Heart right ventricle (tissue), 16 donors: ENCODE measurements at regions not wholly inside any gene's neighbourhood (a gene's known extent, or its start where the extent isn't known, plus 50 kb on each side); places are given as distances from the start of the nearest gene placed in this dataset.
"Not testable (repeated sequence)": the region's sequence is repeated elsewhere in the genome, so short reads cannot be mapped to it uniquely, and the experiment has no call there.

ENCODE experiments used
- ATAC-seq, 8 donors: fragments of 200-7000 bp; cut with Tn5 transposase; one replicate each; pipeline ENCODE4 v1.9.1; 2020; ENCODE audit warnings: mild to moderate bottlenecking in 8 of 8, moderate library complexity in 8 of 8, moderate number of reproducible peaks in 1 of 8
- DNase-seq, 2 donors: peaks; one replicate each; pipeline ENCODE4 v3.0.0-alpha.2; 2020
- H3K27ac ChIP-seq, 10 donors: fragments of 200-600 bp; sonication (generic) in 2 of 10; one replicate each; pipeline versions ENCODE4 v1.5.0 to v1.8.0; 2020 to 2022; ENCODE audit warnings: mild to moderate bottlenecking in 3 of 10
- H3K27me3 ChIP-seq, 7 donors: fragments of 200-600 bp; one replicate each; pipeline ENCODE4 v1.8.0; 2021 to 2022; ENCODE audit warnings: mild to moderate bottlenecking in 2 of 7
- H3K36me3 ChIP-seq, 9 donors: fragments of 200-600 bp; sonication (generic) in 1 of 9; one replicate each; pipeline versions ENCODE4 v1.5.0 to v1.8.0; 2020 to 2022; ENCODE audit warnings: mild to moderate bottlenecking in 2 of 9
- H3K4me1 ChIP-seq, 9 donors: fragments of 200-600 bp; sonication (generic) in 1 of 9; one replicate each; pipeline versions ENCODE4 v1.5.0 to v1.8.0; 2020 to 2022; ENCODE audit warnings: mild to moderate bottlenecking in 4 of 9
- H3K4me3 ChIP-seq, 10 donors: fragments of 200-600 bp; sonication (generic) in 2 of 10; one replicate each; pipeline versions ENCODE4 v1.5.0 to v1.8.0; 2020 to 2022; ENCODE audit warnings: mild to moderate bottlenecking in 7 of 10, moderate library complexity in 2 of 10
- H3K9me3 ChIP-seq, 11 donors: fragments of 200-600 bp in 10 of 11; sonication (generic) in 2 of 11; one replicate each; pipeline versions ENCODE4 v1.5.0 to v1.8.0; 2013 to 2022; ENCODE audit warnings: mild to moderate bottlenecking in 2 of 11, control low read depth in 1 of 11, moderate library complexity in 1 of 11
- WGBS, 2 donors: extraction: QIAGEN DNeasy Blood & Tissue Kit; methylation state at CpG; one replicate each; pipeline ENCODE4 v1.1.7; 2013; ENCODE audit warnings: inconsistent platforms in 1 of 2; 5-methylcytosine and 5-hydroxymethylcytosine counted together
- intact Hi-C, 10 donors: fragments of 100-400 bp; cut with DNase I; formaldehyde crosslinking; loops; one replicate each; pipeline versions ENCODE4 v1.11.1 to v1.14.2; 2022
- TF ChIP-seq, protein P1 (sequence below), 9 donors: fragments of 200-600 bp; sonication (generic) in 2 of 9; IDR thresholded peaks; one replicate each; pipeline versions ENCODE4 v1.5.0 to v1.8.0; 2021 to 2022; ENCODE audit warnings: antibody characterized with exemption in 9 of 9, mild to moderate bottlenecking in 5 of 9, moderate library complexity in 1 of 9
- donor health status: Arrhythmogenic right ventricular cardiomyopathy.
- donor health status: ischemic (EF 13 %, LVEDD 7.1; RV severe dilation, severe dysfunction).
- donor health status: healthy with polysubstance abuse.
- donor health status: DM: no; HTN: yes; CAD: no.
- donor health status: DM: no; HTN: no; CAD: no.
- donor health status: ischemic (EF 25% LVEDD 6.9; RV normal size, moderate dysfunction).
- donor health status: ischemic (EF 25% LVEDD 5.7; RV mildly dilated, moderate dysfunction).
- donor health status: healthy.
- donor health status: DM: yes; HTN: yes; CAD: no.
- donor health status: Ischemic cardiomyopathy.
- donor health status: ischemic (EF 35%, LVEDD 5.7; RV mildly dilated, moderate dysfunction).
- donor health status: nonischemic (EF 11% LVEDD 7.7; RV severe dilation, severe dysfunction).
- donor health status: DM: yes; HTN: yes; CAD: no.
- donor health status: PGD.
- donor health status: ischemic (EF 29% LVEDD 5.4; RV normal size, mild dysfunction).
- donor health status: nonischemic (EF 23%, LVEDD 6.1; RV moderate dilation, normal function).

DNA sequence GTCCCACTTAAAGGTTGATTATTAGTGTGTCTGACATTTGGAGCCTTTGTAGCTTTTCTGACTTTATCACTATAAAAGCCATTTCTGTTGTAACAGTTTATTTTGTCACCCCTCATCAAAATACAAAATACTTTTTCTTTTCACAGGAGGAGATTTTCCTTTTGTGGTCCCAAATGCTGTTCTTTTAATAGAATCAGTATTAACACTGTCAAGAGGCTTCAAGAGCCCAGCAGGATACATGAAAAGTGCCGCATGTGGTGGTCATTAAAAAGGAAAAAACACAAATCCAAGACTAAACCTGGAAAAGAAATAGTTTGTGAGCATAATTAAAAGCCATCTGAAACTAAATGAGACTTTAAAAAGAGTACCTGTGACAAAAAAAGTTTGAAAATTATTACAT lies 515.7 kb downstream of the DCDC2C start:
- H3K27ac ChIP-seq = no peak overlapping the region
- intact Hi-C loops = no loop called here
- TF ChIP-seq, protein P1, sequence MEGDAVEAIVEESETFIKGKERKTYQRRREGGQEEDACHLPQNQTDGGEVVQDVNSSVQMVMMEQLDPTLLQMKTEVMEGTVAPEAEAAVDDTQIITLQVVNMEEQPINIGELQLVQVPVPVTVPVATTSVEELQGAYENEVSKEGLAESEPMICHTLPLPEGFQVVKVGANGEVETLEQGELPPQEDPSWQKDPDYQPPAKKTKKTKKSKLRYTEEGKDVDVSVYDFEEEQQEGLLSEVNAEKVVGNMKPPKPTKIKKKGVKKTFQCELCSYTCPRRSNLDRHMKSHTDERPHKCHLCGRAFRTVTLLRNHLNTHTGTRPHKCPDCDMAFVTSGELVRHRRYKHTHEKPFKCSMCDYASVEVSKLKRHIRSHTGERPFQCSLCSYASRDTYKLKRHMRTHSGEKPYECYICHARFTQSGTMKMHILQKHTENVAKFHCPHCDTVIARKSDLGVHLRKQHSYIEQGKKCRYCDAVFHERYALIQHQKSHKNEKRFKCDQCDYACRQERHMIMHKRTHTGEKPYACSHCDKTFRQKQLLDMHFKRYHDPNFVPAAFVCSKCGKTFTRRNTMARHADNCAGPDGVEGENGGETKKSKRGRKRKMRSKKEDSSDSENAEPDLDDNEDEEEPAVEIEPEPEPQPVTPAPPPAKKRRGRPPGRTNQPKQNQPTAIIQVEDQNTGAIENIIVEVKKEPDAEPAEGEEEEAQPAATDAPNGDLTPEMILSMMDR (IDR thresholded peaks at IDR 0.05) = no peak
- no peak overlapping the region for H3K4me3 ChIP-seq
- no peaks in the 10 kb centered on the region for H3K27me3 ChIP-seq
- H3K4me1 ChIP-seq = no peaks in the 10 kb centered on the region
- WGBS, 2 donors = 62 to 69% methylated on average over 1 of the region's 1 CpG
- no peaks in the 10 kb centered on the region for H3K36me3 ChIP-seq
- no peak for ATAC-seq
- H3K9me3 ChIP-seq = peaks cover 0 to 4% (median 0%) of the 10 kb centered on the region in 11 donors
- DNase-seq = no peak

DNA sequence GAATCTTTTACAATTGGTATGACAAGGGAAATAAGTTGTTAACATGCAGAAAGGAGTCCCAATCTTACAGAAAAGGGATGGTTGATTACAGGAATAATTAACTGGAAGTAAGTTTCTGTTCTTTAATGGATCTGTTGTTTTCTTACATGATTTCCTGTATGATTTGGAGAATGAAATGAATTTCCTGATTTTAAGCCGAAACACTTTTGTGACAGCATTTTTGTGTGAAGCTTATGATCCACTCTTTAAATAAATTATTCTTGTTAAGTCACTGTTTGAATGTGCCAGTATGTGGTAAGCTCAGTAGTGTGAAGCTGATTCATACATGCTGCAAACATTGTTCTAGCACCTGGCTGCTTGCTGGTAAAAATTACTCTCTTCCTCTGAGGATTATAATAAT lies 516.2 kb downstream of the DCDC2C start:
- H3K36me3 ChIP-seq = no peaks in the 10 kb centered on the region
- intact Hi-C loops = no loop called here
- no peak for DNase-seq
- 47 to 67% methylated on average over 1 of the region's 1 CpG for WGBS, 2 donors
- no peaks in the 10 kb centered on the region for H3K27me3 ChIP-seq
- no peaks in the 10 kb centered on the region for H3K4me1 ChIP-seq
- no peak for ATAC-seq
- TF ChIP-seq, protein P1 (IDR thresholded peaks at IDR 0.05) = no peak
- no peak overlapping the region for H3K4me3 ChIP-seq
- H3K9me3 ChIP-seq = peaks cover 0 to 4% (median 0%) of the 10 kb centered on the region in 11 donors
- H3K27ac ChIP-seq = no peak overlapping the region

DNA sequence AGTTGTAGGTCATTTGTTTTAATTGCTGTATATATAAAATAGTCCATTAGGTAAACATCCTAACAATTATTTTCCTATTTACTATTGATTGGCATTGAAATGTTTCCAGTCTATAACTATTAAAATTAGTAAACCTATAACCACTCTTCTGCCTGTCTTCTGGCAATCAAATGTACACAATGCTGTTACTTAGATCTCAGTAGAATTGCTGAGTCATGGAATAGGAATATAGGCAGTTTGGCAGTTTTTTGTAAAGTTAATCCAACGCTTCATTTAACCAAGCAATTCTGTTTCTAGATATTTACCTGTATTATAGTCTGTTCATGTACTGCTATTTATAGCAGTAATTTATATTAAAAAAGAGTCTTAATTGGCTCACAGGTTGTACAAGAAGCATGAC lies 518.1 kb downstream of the DCDC2C start:
- DNase-seq (no peak), ATAC-seq (no peak)
- H3K4me3 ChIP-seq = no peak overlapping the region
- peaks cover 0 to 3% (median 0%) of the 10 kb centered on the region in 7 donors for H3K27me3 ChIP-seq
- H3K27ac ChIP-seq = no peak overlapping the region
- H3K36me3 ChIP-seq = no peaks in the 10 kb centered on the region
- 91 to 93% methylated on average over 1 of the region's 1 CpG for WGBS, 2 donors
- TF ChIP-seq, protein P1 (IDR thresholded peaks at IDR 0.05) = no peak
- peaks cover 0 to 16% (median 0%) of the 10 kb centered on the region in 11 donors for H3K9me3 ChIP-seq
- no peaks in the 10 kb centered on the region for H3K4me1 ChIP-seq
- intact Hi-C loops = no loop called here

DNA sequence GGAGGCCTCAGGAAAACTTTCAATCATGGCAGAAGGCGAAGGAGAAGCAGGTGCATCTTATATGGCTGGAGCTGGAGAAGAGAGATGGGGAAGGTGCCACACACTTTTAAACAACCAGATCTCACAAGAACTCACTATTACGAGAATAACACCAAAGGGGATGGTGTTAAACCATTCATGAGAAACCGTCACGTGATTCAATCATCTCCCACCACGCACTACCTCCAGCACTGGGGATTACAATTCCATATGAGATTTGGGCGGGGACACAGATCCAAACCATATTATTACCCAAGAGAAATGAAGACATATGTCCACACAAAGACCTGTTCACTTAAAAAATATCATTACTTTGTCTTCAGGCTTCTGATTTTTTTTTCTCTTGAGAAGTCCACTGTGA lies 518.5 kb downstream of the DCDC2C start:
- peaks cover 0 to 6% (median 0%) of the 10 kb centered on the region in 7 donors for H3K27me3 ChIP-seq
- ATAC-seq (no peak), DNase-seq (no peak)
- TF ChIP-seq, protein P1 (IDR thresholded peaks at IDR 0.05) = no peak
- H3K4me3 ChIP-seq = no peak overlapping the region
- intact Hi-C loops = no loop called here
- peaks cover 0 to 16% (median 0%) of the 10 kb centered on the region in 11 donors for H3K9me3 ChIP-seq
- 79 to 90% methylated on average over 6 of the region's 6 CpGs for WGBS, 2 donors
- no peak overlapping the region for H3K27ac ChIP-seq
- no peaks in the 10 kb centered on the region for H3K36me3 ChIP-seq
- no peaks in the 10 kb centered on the region for H3K4me1 ChIP-seq

DNA sequence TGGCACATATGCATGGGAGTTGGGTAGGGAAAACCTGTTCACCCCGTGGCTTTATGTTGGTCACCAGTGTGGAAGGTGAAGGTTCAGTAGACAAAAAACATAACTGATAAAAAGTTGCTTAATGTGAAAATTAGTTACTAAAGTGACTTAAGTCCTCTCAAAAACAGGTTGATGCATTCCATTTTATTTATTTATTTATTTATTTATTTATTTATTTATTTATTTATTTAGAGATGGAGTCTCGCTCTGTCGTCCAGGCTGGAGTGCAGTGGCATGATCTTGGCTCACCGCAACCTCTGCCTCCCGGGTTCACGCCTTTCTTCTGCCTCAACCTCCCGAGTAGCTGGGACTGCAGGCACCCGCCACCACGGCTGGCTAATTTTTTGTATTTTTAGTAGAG lies 541.0 kb downstream of the DCDC2C start:
- H3K36me3 ChIP-seq, H3K27ac ChIP-seq, H3K4me3 ChIP-seq, ATAC-seq, H3K4me1 ChIP-seq, DNase-seq, intact Hi-C loops, H3K27me3 ChIP-seq: not testable (repeated sequence)
- 86 to 93% methylated on average over 9 of the region's 9 CpGs for WGBS, 2 donors
- H3K9me3 ChIP-seq = peaks cover 0 to 23% (median 0%) of the 10 kb centered on the region in 11 donors
